ENCODE measurements at regions not wholly inside any gene's neighbourhood (a gene's known extent, or its start where the extent isn't known, plus 50 kb on each side); places are given as distances from the start of the nearest gene placed in this dataset.

DNA sequence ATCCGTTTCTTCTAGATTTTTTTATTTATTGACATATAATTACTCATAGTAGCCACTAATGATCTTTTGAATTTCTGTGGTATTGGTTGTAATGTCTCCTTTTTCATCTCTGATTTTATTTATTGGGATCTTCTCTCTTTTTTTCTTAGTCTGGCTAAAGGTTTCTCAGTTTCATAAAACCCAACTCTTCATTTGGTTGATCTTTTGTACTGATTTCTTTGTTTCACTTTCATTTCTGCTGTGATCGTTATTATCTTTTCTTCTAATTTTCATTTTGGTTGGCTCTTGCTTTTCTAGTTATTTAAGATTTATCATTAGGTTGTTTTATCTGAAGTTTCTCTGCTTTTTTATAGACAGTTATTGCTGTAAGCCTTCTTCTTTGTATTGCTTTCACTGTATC, 463.6 kb upstream of the CRIM1 start:
- no peak for TF ChIP-seq CTCF (IDR thresholded peaks at IDR 0.05; ENCODE audit: insufficient read depth, low read depth, low read length, missing control alignments)
- DNase-seq (ENCODE audit: low read depth), result no peak
- no peak overlapping the region for H3K4me3 ChIP-seq (ENCODE audit: low read length)

DNA sequence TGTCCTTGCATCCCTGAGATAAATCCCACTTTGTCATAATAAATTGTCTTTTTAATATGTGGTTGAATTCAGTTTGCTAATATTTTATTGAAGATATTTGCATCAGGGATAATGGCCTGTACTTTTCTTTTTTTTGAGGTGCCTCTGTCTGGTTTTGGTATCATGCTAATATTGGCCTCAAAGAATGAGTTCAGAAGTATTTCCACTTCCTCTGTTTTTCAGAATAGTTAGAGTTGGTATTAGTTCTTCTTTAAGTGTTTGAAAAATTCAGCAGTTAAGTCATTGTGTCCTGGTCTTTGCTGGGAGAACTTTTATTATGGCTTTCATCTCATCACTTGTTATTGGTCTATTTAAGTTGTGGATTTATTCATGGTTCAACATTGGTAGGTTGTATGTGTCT, 464.1 kb upstream of the CRIM1 start:
- no peak for DNase-seq (ENCODE audit: low read depth)
- TF ChIP-seq CTCF (IDR thresholded peaks at IDR 0.05; ENCODE audit: insufficient read depth, low read depth, low read length, missing control alignments), result no peak

GRCh38 chr2:35887146-35887545, 468.4 kb upstream of the CRIM1 start:
- TF ChIP-seq CTCF (IDR thresholded peaks at IDR 0.05; ENCODE audit: insufficient read depth, low read depth, low read length, missing control alignments), result no peak
- no peak for DNase-seq (ENCODE audit: low read depth)
- H3K4me3 ChIP-seq (ENCODE audit: low read length), result no peak overlapping the region

More for the DNA sequence above, 464.1 kb upstream of the CRIM1 start:
- no peak overlapping the region for H3K4me3 ChIP-seq (ENCODE audit: low read length)

GRCh38 chr2:35873921-35874320, 481.7 kb upstream of the CRIM1 start:
- no peak for DNase-seq (ENCODE audit: low read depth)

GRCh38 chr2:35871672-35872071, 483.9 kb upstream of the CRIM1 start:
- no peak for DNase-seq (ENCODE audit: low read depth)
- no peak overlapping the region for H3K4me3 ChIP-seq (ENCODE audit: low read length)
- no peak for TF ChIP-seq CTCF (IDR thresholded peaks at IDR 0.05; ENCODE audit: insufficient read depth, low read depth, low read length, missing control alignments)

More at GRCh38 chr2:35873921-35874320, 481.7 kb upstream of the CRIM1 start:
- TF ChIP-seq CTCF (IDR thresholded peaks at IDR 0.05; ENCODE audit: insufficient read depth, low read depth, low read length, missing control alignments), result no peak
- H3K4me3 ChIP-seq (ENCODE audit: low read length), result no peak overlapping the region

DNA sequence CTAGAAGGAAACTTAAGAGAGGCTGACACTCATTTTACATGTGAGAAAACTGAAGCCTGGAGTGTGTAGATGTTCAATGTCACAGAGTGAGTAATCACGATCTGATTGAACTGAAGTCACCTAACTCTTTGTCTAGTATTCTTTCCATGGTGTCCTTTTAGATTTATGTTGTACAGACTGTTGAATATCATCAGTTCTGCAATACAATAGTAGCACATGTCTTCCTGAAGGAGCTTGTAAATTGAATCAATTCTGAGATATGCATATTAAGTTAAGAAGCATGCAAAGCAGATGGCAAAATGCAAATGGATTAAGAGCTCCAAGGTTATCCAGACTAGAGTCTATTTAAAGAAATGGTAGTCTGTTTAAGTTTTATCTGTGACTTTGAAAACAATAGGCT, 484.9 kb upstream of the CRIM1 start:
- DNase-seq (ENCODE audit: low read depth), result no peak
- TF ChIP-seq CTCF (IDR thresholded peaks at IDR 0.05; ENCODE audit: insufficient read depth, low read depth, low read length, missing control alignments), result no peak
- H3K4me3 ChIP-seq (ENCODE audit: low read length), result no peak overlapping the region

- no peak for DNase-seq (ENCODE audit: low read depth)
- no peak for TF ChIP-seq CTCF (IDR thresholded peaks at IDR 0.05; ENCODE audit: insufficient read depth, low read depth, low read length, missing control alignments)
- H3K4me3 ChIP-seq (ENCODE audit: low read length), result no peak overlapping the region
Observed at GRCh38 chr2:35864141-35864540, 491.4 kb upstream of the CRIM1 start.
